HG03196 (cell line): ENCODE measurements at regions not wholly inside any gene's neighbourhood (a gene's known extent, or its start where the extent isn't known, plus 50 kb on each side); places are given as distances from the start of the nearest gene placed in this dataset.
"Not testable (repeated sequence)": the region's sequence is repeated elsewhere in the genome, so short reads cannot be mapped to it uniquely, and the experiment has no call there.

Experiments used
- ATAC-seq: cut with Tn5 transposase; IDR thresholded peaks from one replicate; pipeline ENCODE4 v1.9.1; 2021; ENCODE audit not compliant: unreplicated experiment

GRCh38 chr4:169934794-169935429 lies 91.3 kb downstream of the MFAP3L start:
- ATAC-seq = no peak

- no peak for ATAC-seq
Observed at GRCh38 chr4:169933531-169933930, 92.7 kb downstream of the MFAP3L start.

GRCh38 chr4:169931964-169932363 lies 94.2 kb downstream of the MFAP3L start:
- ATAC-seq = no peak

GRCh38 chr4:169930755-169931154 lies 95.4 kb downstream of the MFAP3L start:
- not testable (repeated sequence) for ATAC-seq

- ATAC-seq = no peak
Observed at GRCh38 chr4:169927280-169927679, 98.9 kb downstream of the MFAP3L start.

- no peak for ATAC-seq
Observed at GRCh38 chr4:169925678-169926077, 100.5 kb downstream of the MFAP3L start.

- no peak for ATAC-seq
Observed at GRCh38 chr4:169922632-169923276, 103.4 kb downstream of the MFAP3L start.

- ATAC-seq = no peak
Observed at GRCh38 chr4:169921732-169922131, 104.5 kb downstream of the MFAP3L start.

GRCh38 chr4:169921237-169921636 lies 105.0 kb downstream of the MFAP3L start:
- ATAC-seq = no peak

- ATAC-seq = not testable (repeated sequence)
Observed at GRCh38 chr4:169919194-169920124, 106.7 kb downstream of the MFAP3L start.

- ATAC-seq = no peak
Observed at GRCh38 chr4:169915545-169915944, 110.7 kb downstream of the MFAP3L start.

GRCh38 chr4:169914866-169915265 lies 111.3 kb downstream of the MFAP3L start:
- ATAC-seq = no peak

- no peak for ATAC-seq
Observed at GRCh38 chr4:169912996-169913395, 113.2 kb downstream of the MFAP3L start.

GRCh38 chr4:169909897-169910296 lies 116.3 kb downstream of the MFAP3L start:
- ATAC-seq = no peak

GRCh38 chr4:169909479-169909878 lies 116.7 kb downstream of the MFAP3L start:
- no peak for ATAC-seq

GRCh38 chr4:169907705-169908104 lies 118.5 kb downstream of the MFAP3L start:
- ATAC-seq = no peak

GRCh38 chr4:169906821-169907220 lies 119.4 kb downstream of the MFAP3L start:
- ATAC-seq = no peak

GRCh38 chr4:169906104-169906503 lies 120.1 kb downstream of the MFAP3L start:
- ATAC-seq = no peak

- ATAC-seq = no peak
Observed at GRCh38 chr4:169902658-169903345, 123.4 kb downstream of the MFAP3L start.

- no peak for ATAC-seq
Observed at GRCh38 chr4:169900241-169900845, 125.9 kb downstream of the MFAP3L start.

GRCh38 chr4:169899295-169899694 lies 126.9 kb downstream of the MFAP3L start:
- no peak for ATAC-seq
